GM19468 (cell line): ENCODE measurements at regions not wholly inside any gene's neighbourhood (a gene's known extent, or its start where the extent isn't known, plus 50 kb on each side); places are given as distances from the start of the nearest gene placed in this dataset.
"Not testable (repeated sequence)": the region's sequence is repeated elsewhere in the genome, so short reads cannot be mapped to it uniquely, and the experiment has no call there.

ENCODE experiments used
- ATAC-seq: cut with Tn5 transposase; IDR thresholded peaks from one replicate; pipeline ENCODE4 v1.9.1; 2021; ENCODE audit warnings: mild to moderate bottlenecking, moderate library complexity, moderate number of reproducible peaks; ENCODE audit not compliant: unreplicated experiment; ENCODE audit errors: extremely low read depth

GRCh38 chr4:106869551-106869950 is 166.6 kb downstream of the DKK2 start:
- ATAC-seq = no peak

- ATAC-seq = no peak
Observed at GRCh38 chr4:106868381-106869035, 167.6 kb downstream of the DKK2 start.

- no peak for ATAC-seq
Observed at GRCh38 chr4:106864231-106864630, 171.9 kb downstream of the DKK2 start.

- ATAC-seq = no peak
Observed at GRCh38 chr4:106854569-106855351, 181.4 kb downstream of the DKK2 start.

- ATAC-seq = no peak
Observed at GRCh38 chr4:106852426-106852825, 183.7 kb downstream of the DKK2 start.

GRCh38 chr4:106851726-106852125 is 184.4 kb downstream of the DKK2 start:
- ATAC-seq = no peak

- no peak for ATAC-seq
Observed at GRCh38 chr4:106850691-106851090, 185.4 kb downstream of the DKK2 start.

GRCh38 chr4:106835919-106836318 is 200.2 kb downstream of the DKK2 start:
- ATAC-seq = no peak

- no peak for ATAC-seq
Observed at GRCh38 chr4:106830879-106831278, 205.2 kb downstream of the DKK2 start.

- no peak for ATAC-seq
Observed at GRCh38 chr4:106818764-106819163, 217.3 kb downstream of the DKK2 start.

GRCh38 chr4:106816496-106816895 is 219.6 kb downstream of the DKK2 start:
- no peak for ATAC-seq

- ATAC-seq = no peak
Observed at GRCh38 chr4:106810122-106810521, 226.0 kb downstream of the DKK2 start.

GRCh38 chr4:106809076-106809475 is 227.0 kb downstream of the DKK2 start:
- ATAC-seq = no peak

- ATAC-seq = no peak
Observed at GRCh38 chr4:106806158-106806797, 229.8 kb downstream of the DKK2 start.

- ATAC-seq = no peak
Observed at GRCh38 chr4:106803083-106803482, 233.0 kb downstream of the DKK2 start.

GRCh38 chr4:106801386-106801785 is 234.7 kb downstream of the DKK2 start:
- ATAC-seq = no peak

- ATAC-seq = no peak
Observed at GRCh38 chr4:106796876-106797275, 239.2 kb downstream of the DKK2 start.

GRCh38 chr4:106795326-106795725 is 240.8 kb downstream of the DKK2 start:
- ATAC-seq = no peak

GRCh38 chr4:106793933-106794332 is 242.2 kb downstream of the DKK2 start:
- ATAC-seq = no peak

GRCh38 chr4:106775636-106776035 is 260.5 kb downstream of the DKK2 start:
- no peak for ATAC-seq

GRCh38 chr4:106774055-106774454 is 262.1 kb downstream of the DKK2 start:
- ATAC-seq = not testable (repeated sequence)
